ENCODE measurements at regions not wholly inside any gene's neighbourhood (a gene's known extent, or its start where the extent isn't known, plus 50 kb on each side); places are given as distances from the start of the nearest gene placed in this dataset.

- H3K4me1 Mint-ChIP-seq (ENCODE audit: insufficient read depth, unreplicated experiment) = no peaks in the 10 kb centered on the region
- H3K27ac Mint-ChIP-seq (ENCODE audit: low read depth, unreplicated experiment) = no peak overlapping the region
- no peak overlapping the region for H3K4me3 Mint-ChIP-seq (ENCODE audit: unreplicated experiment)
- peaks cover 6% of the 10 kb centered on the region for H3K36me3 Mint-ChIP-seq (ENCODE audit: insufficient read depth, unreplicated experiment)
- H3K9me3 Mint-ChIP-seq (ENCODE audit: unreplicated experiment) = peaks cover 33% of the 10 kb centered on the region
- no TSS peak for BruUV-seq (replicated peaks)
- TF ChIP-seq CTCF (IDR thresholded peaks at IDR 0.05; ENCODE audit: unreplicated experiment) = no peak
- H3K27me3 Mint-ChIP-seq (ENCODE audit: insufficient read depth, unreplicated experiment) = no peaks in the 10 kb centered on the region
- no peak for DNase-seq (ENCODE audit: unreplicated experiment)
- intact Hi-C loops (cut with micrococcal nuclease) = no loop called here
- ChIA-PET POLR2A (no interaction called here), CTCF (no interaction called here)
Observed at GRCh38 chr19:31938675-31939074, 406.7 kb upstream of the ZNF507 start.

- Mint-ChIP-seq H3K4me1 (ENCODE audit: insufficient read depth, unreplicated experiment) (no peaks in the 10 kb centered on the region), H3K27ac (ENCODE audit: low read depth, unreplicated experiment) (no peak overlapping the region), H3K4me3 (ENCODE audit: unreplicated experiment) (no peak overlapping the region), H3K36me3 (ENCODE audit: insufficient read depth, unreplicated experiment) (peaks cover 6% of the 10 kb centered on the region), H3K27me3 (ENCODE audit: insufficient read depth, unreplicated experiment) (no peaks in the 10 kb centered on the region), H3K9me3 (ENCODE audit: unreplicated experiment) (peaks cover 30% of the 10 kb centered on the region)
- no peak for TF ChIP-seq CTCF (IDR thresholded peaks at IDR 0.05; ENCODE audit: unreplicated experiment)
- ChIA-PET CTCF (interaction anchor here (0.5 to 0.7 kb wide), 3 partner anchors 15 to 629 kb away, joined by 3 read pairs; no protein-coding TSS in a partner anchor), POLR2A (no interaction called here)
- no TSS peak for BruUV-seq (replicated peaks)
- DNase-seq (ENCODE audit: unreplicated experiment) = no peak
- intact Hi-C loops (cut with micrococcal nuclease) = no loop called here
Observed at GRCh38 chr19:31940396-31940795, 405.0 kb upstream of the ZNF507 start.

GRCh38 chr19:31943191-31943661 is 402.2 kb upstream of the ZNF507 start:
- DNase-seq (ENCODE audit: unreplicated experiment) = no peak
- ChIA-PET CTCF (interaction anchor here (0.6 kb wide), 1 partner anchor 1174 kb away, joined by 4 read pairs; no protein-coding TSS in a partner anchor), POLR2A (no interaction called here)
- no peaks in the 10 kb centered on the region for H3K36me3 Mint-ChIP-seq (ENCODE audit: insufficient read depth, unreplicated experiment)
- no TSS peak for BruUV-seq (replicated peaks)
- intact Hi-C loops (cut with micrococcal nuclease) = no loop called here
- no peaks in the 10 kb centered on the region for H3K4me1 Mint-ChIP-seq (ENCODE audit: insufficient read depth, unreplicated experiment)
- H3K27ac Mint-ChIP-seq (ENCODE audit: low read depth, unreplicated experiment) = no peak overlapping the region
- TF ChIP-seq CTCF (IDR thresholded peaks at IDR 0.05; ENCODE audit: unreplicated experiment) = no peak
- H3K4me3 Mint-ChIP-seq (ENCODE audit: unreplicated experiment) = no peak overlapping the region
- H3K27me3 Mint-ChIP-seq (ENCODE audit: insufficient read depth, unreplicated experiment) = no peaks in the 10 kb centered on the region
- H3K9me3 Mint-ChIP-seq (ENCODE audit: unreplicated experiment) = peaks cover 3% of the 10 kb centered on the region

- Mint-ChIP-seq H3K27ac (ENCODE audit: low read depth, unreplicated experiment) (no peak overlapping the region), H3K9me3 (ENCODE audit: unreplicated experiment) (no peaks in the 10 kb centered on the region), H3K27me3 (ENCODE audit: insufficient read depth, unreplicated experiment) (no peaks in the 10 kb centered on the region), H3K4me1 (ENCODE audit: insufficient read depth, unreplicated experiment) (no peaks in the 10 kb centered on the region), H3K36me3 (ENCODE audit: insufficient read depth, unreplicated experiment) (no peaks in the 10 kb centered on the region), H3K4me3 (ENCODE audit: unreplicated experiment) (no peak overlapping the region)
- ChIA-PET POLR2A (no interaction called here), CTCF (interaction anchor here (0.6 kb wide), 1 partner anchor 1174 kb away, joined by 4 read pairs; no protein-coding TSS in a partner anchor)
- no peak for TF ChIP-seq CTCF (IDR thresholded peaks at IDR 0.05; ENCODE audit: unreplicated experiment)
- intact Hi-C loops (cut with micrococcal nuclease) = no loop called here
- DNase-seq (ENCODE audit: unreplicated experiment) = no peak
- no TSS peak for BruUV-seq (replicated peaks)
Observed at GRCh38 chr19:31943778-31944177, 401.6 kb upstream of the ZNF507 start.
